Gastrocnemius medialis (tissue), 4 donors: ENCODE measurements at regions not wholly inside any gene's neighbourhood (a gene's known extent, or its start where the extent isn't known, plus 50 kb on each side); places are given as distances from the start of the nearest gene placed in this dataset.

Experiments
- ATAC-seq, 2 donors: fragments of 150-250 bp; one replicate each; pipeline ENCODE4 v1.9.1; 2016
- DNase-seq, 2 donors: peaks; one replicate each; pipeline ENCODE4 v3.0.0-alpha.2; 2019
- H3K27ac ChIP-seq, 4 donors: fragments of 200-600 bp; sonication (generic); 1 replicate in 1 of 4; 2 replicates in 3 of 4; pipeline ENCODE4 v1.5.1; 2016 to 2018; ENCODE audit warnings: mild to moderate bottlenecking in 2 of 4, moderate library complexity in 1 of 4
- H3K27me3 ChIP-seq, 3 donors: fragments of 200-600 bp; sonication (generic) in 2 of 3; 1 replicate in 1 of 3; 2 replicates in 2 of 3; pipeline versions ENCODE4 v1.5.1 to v1.6.0; 2016 to 2019; ENCODE audit warnings: mild to moderate bottlenecking in 1 of 3, moderate library complexity in 1 of 3
- H3K36me3 ChIP-seq, 2 donors: fragments of 200-600 bp; sonication (generic) in 1 of 2; one replicate each; pipeline ENCODE4 v1.5.1; 2017 to 2018
- H3K4me1 ChIP-seq, 2 donors: fragments of 200-600 bp; sonication (generic) in 1 of 2; one replicate each; pipeline ENCODE4 v1.5.1; 2016 to 2017; ENCODE audit warnings: mild to moderate bottlenecking in 2 of 2
- H3K4me3 ChIP-seq, 4 donors: fragments of 200-600 bp; sonication (generic) in 3 of 4; 1 replicate in 1 of 4; 2 replicates in 3 of 4; pipeline ENCODE4 v1.5.1; 2016 to 2019; ENCODE audit warnings: mild to moderate bottlenecking in 2 of 4
- H3K9me3 ChIP-seq, 3 donors: fragments of 200-600 bp; sonication (generic) in 2 of 3; 1 replicate in 1 of 3; 2 replicates in 2 of 3; pipeline ENCODE4 v1.5.1; 2016 to 2019
- CTCF ChIP-seq, 5 experiments: fragments of 450-650 bp in 3 of 5; fragments of 200-600 bp in 2 of 5; sonication (generic) in 2 of 5; IDR thresholded peaks in 4 of 5; conservative IDR thresholded peaks in 1 of 5; 1 replicate in 4 of 5; 2 replicates in 1 of 5; pipeline ENCODE4 v1.5.1; 2016 to 2019; ENCODE audit warnings: antibody characterized with exemption in 5 of 5, mild to moderate bottlenecking in 3 of 5, moderate library complexity in 3 of 5
- POLR2A ChIP-seq, 2 donors: fragments of 450-650 bp; IDR thresholded peaks; one replicate each; pipeline ENCODE4 v1.6.1; 2017; ENCODE audit warnings: antibody characterized with exemption in 2 of 2, mild to moderate bottlenecking in 2 of 2, moderate library complexity in 2 of 2
- in situ Hi-C, 4 donors: fragments of 200-750 bp; cut with MboI; loops; one replicate each; pipeline versions ENCODE4 v1.15.0 to v1.8.0; 2017; ENCODE audit warnings: low sequenced_read_pairs in 4 of 4
- intact Hi-C: fragments of 100-400 bp; cut with DNase I; formaldehyde crosslinking; loops from one replicate; pipeline ENCODE4 v1.15.1; 2023; ENCODE audit warnings: low total_unique reads

- Histone ChIP-seq H3K36me3 (no peaks in the 10 kb centered on the region), H3K4me3 (no peak overlapping the region), H3K27me3 (no peaks in the 10 kb centered on the region), H3K4me1 (peaks cover 8 to 14% of the 10 kb centered on the region in 2 donors), H3K9me3 (no peaks in the 10 kb centered on the region), H3K27ac (no peak overlapping the region)
- DNase-seq (no peak), ATAC-seq (peak in 1 of 2 donors; percentile 45)
- no peak for TF ChIP-seq CTCF (IDR thresholded peaks at IDR 0.05 in 4 of 5, conservative IDR thresholded peaks at IDR 0.05 in 1 of 5)
- no peak for TF ChIP-seq POLR2A (IDR thresholded peaks at IDR 0.05)
- intact Hi-C loops, result no loop called here
- in situ Hi-C loops, result no loop called here
These were observed 69.1 kb downstream of the OTP start for GRCh38 chr5:77569409-77569808.

- Histone ChIP-seq H3K4me3 (no peak overlapping the region), H3K4me1 (peaks cover 8 to 14% of the 10 kb centered on the region in 2 donors), H3K9me3 (no peaks in the 10 kb centered on the region), H3K27me3 (no peaks in the 10 kb centered on the region), H3K27ac (no peak overlapping the region), H3K36me3 (no peaks in the 10 kb centered on the region)
- no peak for TF ChIP-seq POLR2A (IDR thresholded peaks at IDR 0.05)
- TF ChIP-seq CTCF (IDR thresholded peaks at IDR 0.05 in 4 of 5, conservative IDR thresholded peaks at IDR 0.05 in 1 of 5), result no peak
- ATAC-seq, result no peak
- DNase-seq, result no peak
- intact Hi-C loops, result no loop called here
- in situ Hi-C loops, result no loop called here
These were observed 70.0 kb downstream of the OTP start for GRCh38 chr5:77568555-77568954.

GRCh38 chr5:77568082-77568481, 70.4 kb downstream of the OTP start:
- ATAC-seq, result no peak

GRCh38 chr5:77563475-77563874, 71.4 kb upstream of the WDR41 start:
- H3K4me1 ChIP-seq, result peaks cover 5 to 8% of the 10 kb centered on the region in 2 donors
- ATAC-seq (no peak), DNase-seq (no peak)
- in situ Hi-C loops, result no loop called here
- H3K36me3 ChIP-seq, result no peaks in the 10 kb centered on the region
- H3K27ac ChIP-seq, result no peak overlapping the region
- intact Hi-C loops, result no loop called here
- no peaks in the 10 kb centered on the region for H3K9me3 ChIP-seq
- no peak for TF ChIP-seq POLR2A (IDR thresholded peaks at IDR 0.05)
- TF ChIP-seq CTCF (IDR thresholded peaks at IDR 0.05 in 4 of 5, conservative IDR thresholded peaks at IDR 0.05 in 1 of 5), result no peak
- H3K27me3 ChIP-seq, result no peaks in the 10 kb centered on the region
- no peak overlapping the region for H3K4me3 ChIP-seq

More at GRCh38 chr5:77568082-77568481, 70.4 kb downstream of the OTP start:
- intact Hi-C loops (no loop called here), in situ Hi-C loops (no loop called here)
- H3K36me3 ChIP-seq, result no peaks in the 10 kb centered on the region
- no peak for DNase-seq
- no peak overlapping the region for H3K27ac ChIP-seq
- no peaks in the 10 kb centered on the region for H3K9me3 ChIP-seq
- no peak for TF ChIP-seq POLR2A (IDR thresholded peaks at IDR 0.05)
- no peak for TF ChIP-seq CTCF (IDR thresholded peaks at IDR 0.05 in 4 of 5, conservative IDR thresholded peaks at IDR 0.05 in 1 of 5)
- H3K4me1 ChIP-seq, result peaks cover 8 to 14% of the 10 kb centered on the region in 2 donors
- no peaks in the 10 kb centered on the region for H3K27me3 ChIP-seq
- H3K4me3 ChIP-seq, result no peak overlapping the region

GRCh38 chr5:77561965-77562364, 69.8 kb upstream of the WDR41 start:
- TF ChIP-seq POLR2A (IDR thresholded peaks at IDR 0.05) (no peak), CTCF (IDR thresholded peaks at IDR 0.05 in 4 of 5, conservative IDR thresholded peaks at IDR 0.05 in 1 of 5) (no peak)
- Histone ChIP-seq H3K27ac (no peak overlapping the region), H3K9me3 (no peaks in the 10 kb centered on the region), H3K4me3 (no peak overlapping the region), H3K36me3 (no peaks in the 10 kb centered on the region), H3K27me3 (no peaks in the 10 kb centered on the region), H3K4me1 (no peaks in the 10 kb centered on the region)
- DNase-seq (no peak), ATAC-seq (no peak)
- intact Hi-C loops, result no loop called here
- in situ Hi-C loops, result no loop called here
